A673 (cell line): ENCODE measurements at regions not wholly inside any gene's neighbourhood (a gene's known extent, or its start where the extent isn't known, plus 50 kb on each side); places are given as distances from the start of the nearest gene placed in this dataset.

Experiments used
- CTCF ChIP-seq: fragments of 300-800, 200-600 bp; sonication (generic); conservative IDR thresholded peaks from 2 replicates; pipeline ENCODE4 v1.5.1; 2017; ENCODE audit warnings: low read depth, mild to moderate bottlenecking, antibody characterized with exemption, low read length, moderate library complexity, mixed read lengths
- EZH2 ChIP-seq: fragments of 200-600 bp; sonication (generic); IDR thresholded peaks from 2 replicates; pipeline ENCODE4 v1.6.1; 2017; ENCODE audit warnings: borderline replicate concordance, low read depth, mild to moderate bottlenecking, mixed read lengths, antibody characterized with exemption, low read length; ENCODE audit not compliant: poor library complexity, severe bottlenecking

GRCh38 chr11:13108416-13108815 is 99.3 kb downstream of the RASSF10 start:
- TF ChIP-seq CTCF = no peak
- TF ChIP-seq EZH2 = no peak
